ENCODE measurements at regions not wholly inside any gene's neighbourhood (a gene's known extent, or its start where the extent isn't known, plus 50 kb on each side); places are given as distances from the start of the nearest gene placed in this dataset.

DNA sequence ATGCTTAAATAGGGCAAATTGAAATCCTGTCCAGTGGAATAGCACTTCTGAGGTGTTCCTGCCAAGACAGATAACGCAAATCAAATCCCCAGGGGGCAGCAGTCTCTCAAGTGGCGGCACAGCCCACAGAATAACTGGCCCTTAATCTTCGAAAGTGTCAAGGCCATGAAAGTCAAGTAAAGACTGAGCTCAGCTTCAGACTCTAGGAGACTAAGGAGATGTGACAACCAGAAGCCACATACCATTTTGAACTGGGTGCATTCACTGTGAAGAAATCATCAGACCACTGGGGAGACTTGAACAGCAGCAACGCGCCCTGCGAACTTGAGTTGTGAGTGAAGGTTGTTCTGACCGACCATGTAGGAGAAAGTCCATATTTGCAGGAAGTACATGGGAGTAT is 66.0 kb upstream of the ASAP2 start:
- TF ChIP-seq, protein P1, sequence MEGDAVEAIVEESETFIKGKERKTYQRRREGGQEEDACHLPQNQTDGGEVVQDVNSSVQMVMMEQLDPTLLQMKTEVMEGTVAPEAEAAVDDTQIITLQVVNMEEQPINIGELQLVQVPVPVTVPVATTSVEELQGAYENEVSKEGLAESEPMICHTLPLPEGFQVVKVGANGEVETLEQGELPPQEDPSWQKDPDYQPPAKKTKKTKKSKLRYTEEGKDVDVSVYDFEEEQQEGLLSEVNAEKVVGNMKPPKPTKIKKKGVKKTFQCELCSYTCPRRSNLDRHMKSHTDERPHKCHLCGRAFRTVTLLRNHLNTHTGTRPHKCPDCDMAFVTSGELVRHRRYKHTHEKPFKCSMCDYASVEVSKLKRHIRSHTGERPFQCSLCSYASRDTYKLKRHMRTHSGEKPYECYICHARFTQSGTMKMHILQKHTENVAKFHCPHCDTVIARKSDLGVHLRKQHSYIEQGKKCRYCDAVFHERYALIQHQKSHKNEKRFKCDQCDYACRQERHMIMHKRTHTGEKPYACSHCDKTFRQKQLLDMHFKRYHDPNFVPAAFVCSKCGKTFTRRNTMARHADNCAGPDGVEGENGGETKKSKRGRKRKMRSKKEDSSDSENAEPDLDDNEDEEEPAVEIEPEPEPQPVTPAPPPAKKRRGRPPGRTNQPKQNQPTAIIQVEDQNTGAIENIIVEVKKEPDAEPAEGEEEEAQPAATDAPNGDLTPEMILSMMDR (optimal IDR thresholded peaks at IDR 0.05 in 1 of 3, IDR thresholded peaks at IDR 0.05 in 1 of 3, conservative IDR thresholded peaks at IDR 0.05 in 1 of 3; ENCODE audit: extremely low read depth in 1 of 3, insufficient read depth in 2 of 3, low read length in 3 of 3), result no peak
- no peak for TF ChIP-seq EZH2 (IDR thresholded peaks at IDR 0.05; ENCODE audit: low read length)

All from keratinocyte (primary cell).